GM21360 (cell line): ENCODE measurements at regions not wholly inside any gene's neighbourhood (a gene's known extent, or its start where the extent isn't known, plus 50 kb on each side); places are given as distances from the start of the nearest gene placed in this dataset.
"Not testable (repeated sequence)": the region's sequence is repeated elsewhere in the genome, so short reads cannot be mapped to it uniquely, and the experiment has no call there.

Experiments
- ATAC-seq: cut with Tn5 transposase; IDR thresholded peaks from one replicate; pipeline ENCODE4 v1.9.1; 2021; ENCODE audit warnings: mild to moderate bottlenecking, moderate library complexity; ENCODE audit not compliant: unreplicated experiment

DNA sequence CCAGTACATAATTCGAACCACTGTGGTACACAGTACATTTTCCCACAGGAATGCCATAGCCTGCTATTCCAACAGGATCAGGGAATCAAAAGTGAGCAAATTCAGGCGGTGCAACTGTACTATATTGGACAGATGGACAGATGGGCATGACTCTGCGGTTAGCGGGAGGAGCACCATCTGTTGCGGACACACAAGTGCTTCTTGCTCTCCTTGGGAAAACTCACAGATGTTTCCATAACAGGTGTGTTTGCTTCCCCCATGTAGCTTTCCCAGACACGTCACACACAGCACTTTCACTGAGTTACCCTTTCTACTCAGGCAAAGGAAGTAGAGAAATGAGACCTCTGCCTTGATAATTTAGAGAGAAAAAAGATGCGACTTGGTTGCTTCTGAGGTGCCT lies 325.1 kb upstream of the THBS1 start:
- ATAC-seq = no peak

GRCh38 chr15:39260391-39260790 lies 320.5 kb upstream of the THBS1 start:
- no peak for ATAC-seq

DNA sequence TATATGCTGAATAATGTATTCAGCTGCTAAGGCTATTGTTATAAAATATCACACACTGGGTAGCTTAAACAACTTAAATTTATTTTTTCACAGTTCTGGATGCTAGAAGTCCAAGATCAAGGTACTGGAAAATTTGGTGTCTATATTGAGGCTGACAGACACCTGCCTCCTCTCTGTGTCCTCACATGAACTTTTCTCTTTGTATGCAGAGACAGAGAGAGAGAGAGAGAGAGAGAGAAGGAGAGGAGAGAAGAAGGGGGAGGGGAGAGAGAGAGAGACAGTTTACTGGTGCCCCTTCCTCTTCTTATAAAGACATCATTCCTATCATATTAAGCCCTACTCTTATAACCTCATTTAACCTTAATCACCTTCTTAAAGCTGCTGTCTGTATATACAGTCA lies 320.1 kb upstream of the THBS1 start:
- ATAC-seq = no peak

- ATAC-seq = not testable (repeated sequence)
Measured at GRCh38 chr15:39261397-39262183, 319.3 kb upstream of the THBS1 start.

- not testable (repeated sequence) for ATAC-seq
Measured at GRCh38 chr15:39262995-39263772, 317.7 kb upstream of the THBS1 start.

DNA sequence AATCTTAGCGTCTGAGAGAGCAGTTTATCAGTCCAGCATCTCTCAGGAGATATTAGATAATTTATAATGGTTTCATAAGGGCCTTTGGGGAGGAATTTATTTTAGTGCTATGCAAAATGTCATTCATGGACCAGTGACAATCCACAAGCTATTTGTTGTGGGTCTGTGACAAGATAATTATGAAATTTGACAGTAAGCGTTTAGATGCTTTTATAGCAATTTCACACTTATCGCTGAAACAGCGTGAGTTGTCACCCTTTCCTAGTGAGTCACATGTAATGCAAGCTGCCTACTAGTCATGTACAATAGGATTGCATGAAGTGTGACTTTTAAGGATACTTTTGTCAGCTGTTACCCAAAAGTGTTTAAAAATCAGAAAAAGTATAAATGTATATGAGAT lies 315.6 kb upstream of the THBS1 start:
- ATAC-seq = no peak

- ATAC-seq = no peak
Measured at GRCh38 chr15:39266890-39267289, 314.0 kb upstream of the THBS1 start.

GRCh38 chr15:39267685-39268084 lies 313.2 kb upstream of the THBS1 start:
- no peak for ATAC-seq

- ATAC-seq = no peak
Measured at GRCh38 chr15:39269352-39269751, 311.5 kb upstream of the THBS1 start.

- no peak for ATAC-seq
Measured at GRCh38 chr15:39269821-39270220, 311.1 kb upstream of the THBS1 start.

GRCh38 chr15:39270221-39270855 lies 310.5 kb upstream of the THBS1 start:
- ATAC-seq = no peak

DNA sequence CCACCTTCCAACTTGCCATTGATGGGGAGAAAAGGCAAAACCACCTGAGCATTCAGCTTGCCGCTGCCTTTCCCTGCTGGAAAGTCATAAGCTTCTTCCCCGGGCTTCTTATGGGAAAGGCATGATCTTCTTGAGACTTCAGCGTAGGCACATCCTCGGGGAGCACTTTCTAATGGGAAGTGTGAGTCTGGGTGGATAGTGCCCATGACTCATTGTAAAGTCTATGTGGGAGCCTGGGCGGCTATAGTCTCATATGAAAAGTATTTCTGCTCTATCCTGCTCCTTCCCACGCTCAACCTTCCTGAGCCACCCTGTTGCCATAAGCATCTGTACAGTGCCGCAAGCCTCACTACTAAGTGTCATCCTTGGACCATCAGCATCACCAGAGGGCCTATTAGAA lies 309.9 kb upstream of the THBS1 start:
- no peak for ATAC-seq

DNA sequence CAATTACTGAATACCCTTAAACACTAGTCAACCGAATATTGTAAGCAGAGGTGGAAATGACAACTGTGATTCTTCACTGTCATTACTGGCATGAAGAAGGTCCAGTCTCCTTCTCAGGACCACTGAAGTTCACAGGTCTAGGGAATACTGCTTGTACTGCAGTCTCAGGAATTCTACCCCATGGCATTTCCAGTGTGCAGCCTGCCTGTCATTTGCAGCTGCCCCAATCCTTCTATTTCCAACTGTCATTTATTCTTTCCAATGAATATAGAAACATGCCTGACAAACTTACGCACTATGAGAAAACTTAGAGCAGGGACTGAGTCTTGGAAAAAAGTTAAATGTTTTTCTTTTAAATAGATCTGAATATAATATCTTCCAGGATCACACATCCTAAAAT lies 308.0 kb upstream of the THBS1 start:
- ATAC-seq = no peak

- no peak for ATAC-seq
Measured at GRCh38 chr15:39273717-39274411, 307.0 kb upstream of the THBS1 start.

DNA sequence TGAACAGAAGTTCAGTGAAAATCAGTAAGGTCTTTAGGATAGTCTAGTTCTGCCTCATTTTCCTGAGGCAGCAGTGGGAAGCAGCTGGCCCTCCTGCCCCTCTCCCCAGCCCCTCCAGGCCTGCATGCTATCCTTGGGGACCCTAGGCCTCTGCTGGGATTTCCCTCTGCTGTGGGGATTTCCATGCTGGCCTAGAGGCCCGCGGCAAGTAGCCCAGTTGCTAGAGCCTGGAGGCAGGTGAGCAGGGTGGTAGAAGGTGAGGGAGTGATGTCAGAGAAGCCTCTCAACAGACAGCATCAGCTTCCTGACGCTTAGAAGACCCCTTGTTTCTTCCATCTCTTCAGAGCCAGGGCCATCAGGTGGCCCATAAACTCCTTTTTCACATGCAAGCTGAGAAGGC lies 305.8 kb upstream of the THBS1 start:
- no peak for ATAC-seq

GRCh38 chr15:39279311-39279710 lies 301.6 kb upstream of the THBS1 start:
- ATAC-seq = no peak

GRCh38 chr15:39281094-39281493 lies 299.8 kb upstream of the THBS1 start:
- no peak for ATAC-seq

GRCh38 chr15:39282663-39283208 lies 298.1 kb upstream of the THBS1 start:
- ATAC-seq = no peak

GRCh38 chr15:39283531-39283930 lies 297.3 kb upstream of the THBS1 start:
- no peak for ATAC-seq

DNA sequence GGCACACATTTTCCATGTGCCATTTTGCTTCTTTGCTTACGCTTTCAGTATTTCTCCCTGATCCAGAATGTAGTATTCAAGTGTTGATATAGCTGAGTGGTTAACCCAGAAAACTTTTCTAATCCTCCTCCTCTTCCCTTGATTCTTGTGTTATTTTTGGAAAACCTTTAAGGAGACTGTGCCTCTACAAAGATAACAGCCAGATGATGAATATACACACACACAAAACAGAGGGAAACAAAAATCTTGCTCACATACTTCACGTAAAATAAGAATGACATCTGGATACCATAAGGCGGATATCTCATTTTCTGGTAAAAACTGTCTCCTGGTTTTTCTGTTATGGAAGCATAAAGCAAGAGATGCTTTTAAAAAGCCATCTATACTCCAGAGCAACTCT lies 295.8 kb upstream of the THBS1 start:
- ATAC-seq = no peak

- no peak for ATAC-seq
Measured at GRCh38 chr15:39285663-39286062, 295.2 kb upstream of the THBS1 start.
